GM19468 (cell line): ENCODE measurements at regions not wholly inside any gene's neighbourhood (a gene's known extent, or its start where the extent isn't known, plus 50 kb on each side); places are given as distances from the start of the nearest gene placed in this dataset.
"Not testable (repeated sequence)": the region's sequence is repeated elsewhere in the genome, so short reads cannot be mapped to it uniquely, and the experiment has no call there.

ENCODE experiments used
- ATAC-seq: cut with Tn5 transposase; IDR thresholded peaks from one replicate; pipeline ENCODE4 v1.9.1; 2021; ENCODE audit warnings: mild to moderate bottlenecking, moderate library complexity, moderate number of reproducible peaks; ENCODE audit not compliant: unreplicated experiment; ENCODE audit errors: extremely low read depth

- no peak for ATAC-seq
These were observed 75.3 kb downstream of the RIN2 start for GRCh38 chr20:19833395-19833794.

- ATAC-seq: no peak
These were observed 76.2 kb downstream of the RIN2 start for GRCh38 chr20:19834287-19834686.

GRCh38 chr20:19834783-19835182 lies 76.7 kb downstream of the RIN2 start:
- no peak for ATAC-seq

- no peak for ATAC-seq
These were observed 77.6 kb downstream of the RIN2 start for GRCh38 chr20:19835533-19836222.

- no peak for ATAC-seq
These were observed 80.4 kb downstream of the RIN2 start for GRCh38 chr20:19838468-19838867.

GRCh38 chr20:19839053-19839452 lies 81.0 kb downstream of the RIN2 start:
- no peak for ATAC-seq

- no peak for ATAC-seq
These were observed 82.2 kb downstream of the RIN2 start for GRCh38 chr20:19840111-19840710.

GRCh38 chr20:19841740-19842139 lies 83.7 kb downstream of the RIN2 start:
- ATAC-seq: no peak

- not testable (repeated sequence) for ATAC-seq
These were observed 86.8 kb downstream of the RIN2 start for GRCh38 chr20:19844850-19845249.

GRCh38 chr20:19847383-19847782 lies 89.3 kb downstream of the RIN2 start:
- ATAC-seq: no peak

GRCh38 chr20:19849341-19850197 lies 91.5 kb downstream of the RIN2 start:
- ATAC-seq: no peak

- no peak for ATAC-seq
These were observed 92.1 kb downstream of the RIN2 start for GRCh38 chr20:19850198-19850533.

- no peak for ATAC-seq
These were observed 93.8 kb downstream of the RIN2 start for GRCh38 chr20:19851861-19852260.

- no peak for ATAC-seq
These were observed 97.4 kb downstream of the RIN2 start for GRCh38 chr20:19855416-19855815.

GRCh38 chr20:19858466-19859371 lies 100.7 kb downstream of the RIN2 start:
- no peak for ATAC-seq

- no peak for ATAC-seq
These were observed 101.4 kb downstream of the RIN2 start for GRCh38 chr20:19859444-19859843.

GRCh38 chr20:19860737-19861136 lies 102.7 kb downstream of the RIN2 start:
- ATAC-seq: no peak

GRCh38 chr20:19861147-19861759 lies 103.2 kb downstream of the RIN2 start:
- no peak for ATAC-seq

GRCh38 chr20:19864130-19864529 lies 106.1 kb downstream of the RIN2 start:
- no peak for ATAC-seq

GRCh38 chr20:19866070-19866469 lies 108.0 kb downstream of the RIN2 start:
- ATAC-seq: no peak
